GM12891 (cell line): ENCODE measurements at regions not wholly inside any gene's neighbourhood (a gene's known extent, or its start where the extent isn't known, plus 50 kb on each side); places are given as distances from the start of the nearest gene placed in this dataset.

Source experiments
- DNase-seq: peaks from one replicate; pipeline ENCODE4 v3.0.0; 2011; ENCODE audit warnings: low spot score; ENCODE audit not compliant: insufficient read length
- FAIRE-seq: peaks from 2 replicates; lab custom pipeline; 2011; peaks lifted over from hg19 to GRCh38; lab: Jason Lieb, UNC
- PAX5 ChIP-seq: IDR thresholded peaks from 2 replicates; pipeline ENCODE4 v1.6.1; 2011; ENCODE audit warnings: low read length, moderate library complexity, mild to moderate bottlenecking; ENCODE audit not compliant: insufficient read depth, severe bottlenecking
- POLR2A ChIP-seq: IDR thresholded peaks from 2 replicates; pipeline ENCODE4 v1.6.1; 2011; ENCODE audit warnings: low read depth, low read length, control low read depth
- POLR2AphosphoS5 ChIP-seq: IDR thresholded peaks from 2 replicates; pipeline ENCODE4 v1.6.1; 2011; ENCODE audit warnings: low read depth, low read length, control low read depth
- POU2F2 ChIP-seq: IDR thresholded peaks from 2 replicates; pipeline ENCODE4 v1.6.1; 2011; ENCODE audit warnings: low read depth, mild to moderate bottlenecking, control low read depth, low read length, moderate library complexity
- SPI1 ChIP-seq: IDR thresholded peaks from 2 replicates; pipeline ENCODE4 v1.6.1; 2011; ENCODE audit warnings: low read depth, low read length, control low read depth
- TAF1 ChIP-seq: IDR thresholded peaks from 2 replicates; pipeline ENCODE4 v1.6.1; 2011; ENCODE audit warnings: low read depth, low read length, control low read depth

- no peak for TF ChIP-seq POLR2AphosphoS5
- TF ChIP-seq POU2F2, result no peak
- TF ChIP-seq PAX5, result no peak
- TF ChIP-seq TAF1, result no peak
- TF ChIP-seq SPI1, result no peak
- no peak for FAIRE-seq
- DNase-seq, result no peak
Measured at GRCh38 chr16:25416002-25416401, 158.4 kb upstream of the ZKSCAN2 start.

GRCh38 chr16:25413975-25414374 is 156.3 kb upstream of the ZKSCAN2 start:
- FAIRE-seq, result no peak
- TF ChIP-seq POU2F2, result no peak
- TF ChIP-seq PAX5, result no peak
- TF ChIP-seq SPI1, result no peak
- no peak for DNase-seq

DNA sequence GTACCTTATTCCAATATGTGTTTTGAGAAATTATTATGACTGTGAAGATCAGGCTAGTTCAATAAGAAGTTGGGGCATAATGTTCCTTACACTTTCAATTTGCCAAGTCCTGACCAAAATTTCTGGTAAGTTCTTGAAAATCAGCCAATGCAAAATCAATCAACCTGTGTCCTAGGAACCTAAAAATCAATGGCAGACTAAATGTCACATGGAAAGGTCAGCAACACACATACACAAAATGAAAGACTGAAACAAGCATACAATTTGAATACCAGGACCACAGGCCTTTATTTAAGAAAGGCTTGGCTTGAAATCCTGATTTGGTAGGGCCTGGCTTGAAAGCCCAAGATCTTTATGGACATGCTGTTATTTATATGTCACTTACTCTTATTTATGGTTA is 155.5 kb upstream of the ZKSCAN2 start:
- FAIRE-seq (no peak), DNase-seq (no peak)
- no peak for TF ChIP-seq POLR2AphosphoS5

GRCh38 chr16:25411396-25412081 is 153.9 kb upstream of the ZKSCAN2 start:
- DNase-seq, result no peak
- FAIRE-seq, result no peak
- TF ChIP-seq POLR2AphosphoS5, result no peak
- no peak for TF ChIP-seq PAX5
- no peak for TF ChIP-seq SPI1
- no peak for TF ChIP-seq POLR2A
- TF ChIP-seq POU2F2, result no peak
- TF ChIP-seq TAF1, result no peak

GRCh38 chr16:25403852-25404251 is 146.2 kb upstream of the ZKSCAN2 start:
- no peak for FAIRE-seq

DNA sequence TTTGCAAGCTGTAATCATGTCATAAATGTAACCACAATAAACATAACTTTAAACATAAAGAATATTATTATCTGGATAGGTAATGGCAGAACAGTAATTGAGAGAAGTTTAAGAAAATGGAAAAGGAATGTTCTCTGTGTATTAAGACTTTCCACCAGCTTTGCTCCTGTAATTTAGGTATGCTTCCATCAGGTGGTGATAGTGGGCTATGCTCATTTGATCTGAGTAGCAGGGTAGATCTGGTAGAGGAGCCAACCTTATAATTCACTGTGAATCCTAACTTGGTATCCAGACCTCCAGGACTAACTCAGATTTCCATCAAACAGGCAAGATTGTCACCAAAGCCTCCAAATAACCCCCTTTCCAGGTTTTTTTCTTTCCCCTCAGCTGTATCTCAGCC is 137.9 kb upstream of the ZKSCAN2 start:
- TF ChIP-seq POU2F2 (no peak), SPI1 (no peak), PAX5 (no peak), TAF1 (no peak), POLR2AphosphoS5 (no peak), POLR2A (no peak)
- DNase-seq, result no peak
- no peak for FAIRE-seq

More at GRCh38 chr16:25403852-25404251, 146.2 kb upstream of the ZKSCAN2 start:
- TF ChIP-seq TAF1 (no peak), POU2F2 (no peak), POLR2AphosphoS5 (no peak), POLR2A (no peak), SPI1 (no peak), PAX5 (no peak)
- no peak for DNase-seq

GRCh38 chr16:25390761-25391160 is 133.1 kb upstream of the ZKSCAN2 start:
- DNase-seq (no peak), FAIRE-seq (no peak)
- no peak for TF ChIP-seq POLR2AphosphoS5
- no peak for TF ChIP-seq TAF1
- no peak for TF ChIP-seq SPI1
- no peak for TF ChIP-seq POLR2A
- no peak for TF ChIP-seq PAX5
- TF ChIP-seq POU2F2, result no peak

GRCh38 chr16:25374556-25374955 is 116.9 kb upstream of the ZKSCAN2 start:
- no peak for DNase-seq
- TF ChIP-seq POLR2AphosphoS5, result no peak
- no peak for TF ChIP-seq PAX5
- TF ChIP-seq SPI1, result no peak
- no peak for TF ChIP-seq POU2F2
- no peak for TF ChIP-seq POLR2A
- FAIRE-seq, result no peak

DNA sequence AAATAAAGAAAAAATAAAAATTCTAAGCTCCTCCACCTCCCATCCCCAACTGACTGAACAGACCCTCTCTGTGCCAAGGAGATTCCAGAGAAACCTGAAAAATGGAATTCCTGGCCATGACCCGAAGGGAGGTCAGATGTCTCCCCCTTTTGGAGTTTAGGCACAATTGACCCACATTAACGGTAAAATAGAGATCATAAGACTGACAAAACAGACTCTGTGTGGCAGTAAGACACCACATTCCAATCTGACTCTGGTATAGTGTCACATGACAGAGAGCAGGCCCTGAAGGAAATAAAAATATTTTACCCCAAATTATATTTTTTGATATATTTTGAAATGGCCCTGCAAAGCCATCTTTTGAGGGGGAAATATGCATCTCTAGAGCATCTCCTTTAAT is 115.1 kb upstream of the ZKSCAN2 start:
- no peak for FAIRE-seq
- TF ChIP-seq POLR2AphosphoS5 (no peak), SPI1 (no peak), PAX5 (no peak), TAF1 (no peak), POLR2A (no peak), POU2F2 (no peak)
- no peak for DNase-seq

DNA sequence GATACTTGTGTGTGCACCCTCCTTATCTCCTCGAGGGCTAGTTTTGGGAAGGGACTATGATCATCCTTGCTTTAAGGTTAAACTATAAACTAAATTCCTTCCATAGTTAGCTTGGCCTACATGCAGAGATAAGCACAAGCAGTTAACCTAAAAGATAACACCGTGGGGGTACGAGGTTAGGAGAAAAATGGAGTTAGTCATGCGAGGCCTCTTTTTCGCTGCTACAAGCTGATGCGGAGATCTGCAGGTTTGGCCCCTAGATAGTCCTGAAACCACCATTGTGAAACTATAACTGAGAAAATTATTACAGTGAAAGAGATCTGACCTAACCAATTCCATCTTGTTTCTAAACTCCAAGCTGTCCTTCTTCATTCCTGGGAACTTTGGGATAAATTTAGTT is 113.7 kb upstream of the ZKSCAN2 start:
- DNase-seq (no peak), FAIRE-seq (no peak)
- TF ChIP-seq PAX5 (no peak), POU2F2 (no peak), POLR2A (no peak), SPI1 (no peak), TAF1 (no peak), POLR2AphosphoS5 (no peak)
